ENCODE measurements at regions not wholly inside any gene's neighbourhood (a gene's known extent, or its start where the extent isn't known, plus 50 kb on each side); places are given as distances from the start of the nearest gene placed in this dataset.

DNA sequence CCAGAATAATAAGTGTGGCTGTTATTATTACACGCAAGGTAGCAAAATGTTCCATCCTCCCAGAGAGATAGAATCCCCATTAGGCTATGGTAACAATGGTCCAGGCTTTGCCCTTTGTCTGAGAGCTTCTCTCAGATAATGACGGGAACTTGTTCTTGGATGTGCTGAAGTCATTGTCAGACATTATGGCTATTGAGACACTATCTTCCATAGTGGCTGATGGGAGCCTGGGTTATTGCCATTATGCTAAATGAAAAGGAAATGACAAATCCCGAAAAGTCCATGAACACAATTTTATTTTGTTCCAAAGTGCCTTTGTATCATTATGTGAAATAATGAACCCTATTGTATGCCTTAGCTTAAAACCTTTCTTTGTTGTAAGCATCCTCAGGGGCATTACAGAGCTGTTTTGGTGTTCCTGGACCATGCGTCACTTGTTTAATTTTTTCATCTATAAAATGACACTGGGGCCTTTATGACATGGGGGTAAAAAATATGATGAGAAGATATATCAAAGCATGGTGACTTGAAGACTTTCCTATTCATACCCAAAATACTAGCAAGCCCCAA is 218.5 kb downstream of the KCNS3 start:
- intact Hi-C loops (cut with micrococcal nuclease), result no loop called here
- WGBS (ENCODE audit: insufficient coverage), result no CpG with 5 or more reads among the region's 4 CpGs
- POLR2A ChIA-PET, result no interaction called here
- no peaks in the 10 kb centered on the region for H3K36me3 ChIP-seq (replicated peaks in 1 of 2; ENCODE audit: control extremely low read depth in 1 of 2, control insufficient read depth in 1 of 2, extremely low read depth in 1 of 2, insufficient read depth in 2 of 2, low read length in 1 of 2)
- no peak overlapping the region for H3K9ac ChIP-seq (ENCODE audit: low read length)
- peaks cover 0 to 12% (median 0%) of the 10 kb centered on the region in 4 experiments for H3K27me3 ChIP-seq (replicated peaks in 1 of 4; ENCODE audit: control extremely low read depth in 1 of 4, control insufficient read depth in 3 of 4, insufficient read depth in 4 of 4, low read length in 3 of 4)
- ATAC-seq (ENCODE audit: low read depth) (no peak), DNase-seq (no peak)
- no peak overlapping the region for H3K27ac ChIP-seq (ENCODE audit: low read length in 2 of 2)
- no peak overlapping the region for H3K4me2 ChIP-seq (replicated peaks; ENCODE audit: low read depth, low read length, poor library complexity, severe bottlenecking)
- CTCF ChIA-PET, result no interaction called here
- Mint-ChIP-seq H3K4me3 (no peak overlapping the region), H3K9me3 (ENCODE audit: insufficient read depth) (no peaks in the 10 kb centered on the region), H3K4me1 (no peaks in the 10 kb centered on the region), H3K27me3 (peaks cover 17% of the 10 kb centered on the region), H3K27ac (no peak overlapping the region)
- H3K79me2 ChIP-seq (ENCODE audit: control insufficient read depth, insufficient read depth, low read length), result no peaks in the 10 kb centered on the region
- H3K9me3 ChIP-seq (ENCODE audit: control extremely low read depth in 1 of 3, control insufficient read depth in 2 of 3, insufficient read depth in 1 of 3, low read length in 2 of 3), result no peaks in the 10 kb centered on the region
- TF ChIP-seq EZH2 (IDR thresholded peaks at IDR 0.05; ENCODE audit: borderline replicate concordance, insufficient read depth, low read depth, low read length, poor library complexity, severe bottlenecking) (no peak), CTCF (IDR thresholded peaks at IDR 0.05) (no peak)
- H3K4me1 ChIP-seq (ENCODE audit: control insufficient read depth in 2 of 2, insufficient read depth in 2 of 2, low read length in 2 of 2), result no peaks in the 10 kb centered on the region
- no peak overlapping the region for H3K4me3 ChIP-seq (ENCODE audit: control extremely low read depth in 1 of 5, extremely low read depth in 1 of 5, insufficient read depth in 1 of 5, low read depth in 2 of 5, low read length in 4 of 5)
- no peak overlapping the region for H2AFZ ChIP-seq (ENCODE audit: insufficient read depth, low read depth, low read length, poor library complexity, severe bottlenecking)
- H4K20me1 ChIP-seq (ENCODE audit: control insufficient read depth, insufficient read depth, low read length, poor library complexity, severe bottlenecking), result no peaks in the 10 kb centered on the region

- Histone ChIP-seq H3K9ac (ENCODE audit: low read length) (no peak overlapping the region), H3K9me3 (ENCODE audit: control extremely low read depth in 1 of 3, control insufficient read depth in 2 of 3, insufficient read depth in 1 of 3, low read length in 2 of 3) (no peaks in the 10 kb centered on the region), H3K4me2 (replicated peaks; ENCODE audit: low read depth, low read length, poor library complexity, severe bottlenecking) (no peak overlapping the region), H2AFZ (ENCODE audit: insufficient read depth, low read depth, low read length, poor library complexity, severe bottlenecking) (no peak overlapping the region), H3K4me3 (ENCODE audit: control extremely low read depth in 1 of 5, extremely low read depth in 1 of 5, insufficient read depth in 1 of 5, low read depth in 2 of 5, low read length in 4 of 5) (no peak overlapping the region), H3K4me1 (ENCODE audit: control insufficient read depth in 2 of 2, insufficient read depth in 2 of 2, low read length in 2 of 2) (no peaks in the 10 kb centered on the region), H4K20me1 (ENCODE audit: control insufficient read depth, insufficient read depth, low read length, poor library complexity, severe bottlenecking) (no peaks in the 10 kb centered on the region), H3K36me3 (replicated peaks in 1 of 2; ENCODE audit: control extremely low read depth in 1 of 2, control insufficient read depth in 1 of 2, extremely low read depth in 1 of 2, insufficient read depth in 2 of 2, low read length in 1 of 2) (no peaks in the 10 kb centered on the region), H3K27me3 (replicated peaks in 1 of 4; ENCODE audit: control extremely low read depth in 1 of 4, control insufficient read depth in 3 of 4, insufficient read depth in 4 of 4, low read length in 3 of 4) (peaks cover 0 to 5% (median 0%) of the 10 kb centered on the region in 4 experiments), H3K79me2 (ENCODE audit: control insufficient read depth, insufficient read depth, low read length) (no peaks in the 10 kb centered on the region), H3K27ac (ENCODE audit: low read length in 2 of 2) (no peak overlapping the region)
- intact Hi-C loops (cut with micrococcal nuclease), result no loop called here
- ChIA-PET CTCF (no interaction called here), POLR2A (no interaction called here)
- Mint-ChIP-seq H3K27me3 (peaks cover 17% of the 10 kb centered on the region), H3K4me1 (no peaks in the 10 kb centered on the region), H3K27ac (no peak overlapping the region), H3K4me3 (no peak overlapping the region), H3K9me3 (ENCODE audit: insufficient read depth) (no peaks in the 10 kb centered on the region)
- TF ChIP-seq EZH2 (IDR thresholded peaks at IDR 0.05; ENCODE audit: borderline replicate concordance, insufficient read depth, low read depth, low read length, poor library complexity, severe bottlenecking), result no peak
- no peak for TF ChIP-seq CTCF (IDR thresholded peaks at IDR 0.05)
- ATAC-seq (ENCODE audit: low read depth) (no peak), DNase-seq (no peak)
- WGBS (ENCODE audit: insufficient coverage), result 50% methylated on average over 1 of the region's 2 CpGs
Observed at GRCh38 chr2:18094277-18094676, 215.8 kb downstream of the KCNS3 start.

Data from B cell (primary cell).